ENCODE measurements at regions not wholly inside any gene's neighbourhood (a gene's known extent, or its start where the extent isn't known, plus 50 kb on each side); places are given as distances from the start of the nearest gene placed in this dataset.

DNA sequence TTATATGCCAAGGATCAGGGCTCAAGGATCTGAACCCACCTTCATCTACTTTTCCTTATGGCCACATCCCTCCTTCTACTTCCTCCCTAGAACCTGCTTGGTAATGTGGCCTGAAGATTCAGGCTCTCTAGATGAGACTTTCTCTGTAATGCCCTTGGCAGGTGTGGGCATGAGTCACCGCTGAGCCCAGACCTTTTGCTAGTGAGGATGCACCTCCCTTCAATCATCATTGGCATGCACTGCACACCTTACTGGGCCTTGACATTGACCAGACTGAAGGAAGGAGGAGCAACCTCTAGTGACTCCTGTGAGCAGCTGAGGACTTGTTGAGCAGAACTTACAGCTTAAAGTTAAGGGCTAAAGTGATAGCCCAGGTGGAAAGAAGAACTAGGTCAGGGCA lies 405.3 kb downstream of the MAFB start:
- TF ChIP-seq, protein P1, sequence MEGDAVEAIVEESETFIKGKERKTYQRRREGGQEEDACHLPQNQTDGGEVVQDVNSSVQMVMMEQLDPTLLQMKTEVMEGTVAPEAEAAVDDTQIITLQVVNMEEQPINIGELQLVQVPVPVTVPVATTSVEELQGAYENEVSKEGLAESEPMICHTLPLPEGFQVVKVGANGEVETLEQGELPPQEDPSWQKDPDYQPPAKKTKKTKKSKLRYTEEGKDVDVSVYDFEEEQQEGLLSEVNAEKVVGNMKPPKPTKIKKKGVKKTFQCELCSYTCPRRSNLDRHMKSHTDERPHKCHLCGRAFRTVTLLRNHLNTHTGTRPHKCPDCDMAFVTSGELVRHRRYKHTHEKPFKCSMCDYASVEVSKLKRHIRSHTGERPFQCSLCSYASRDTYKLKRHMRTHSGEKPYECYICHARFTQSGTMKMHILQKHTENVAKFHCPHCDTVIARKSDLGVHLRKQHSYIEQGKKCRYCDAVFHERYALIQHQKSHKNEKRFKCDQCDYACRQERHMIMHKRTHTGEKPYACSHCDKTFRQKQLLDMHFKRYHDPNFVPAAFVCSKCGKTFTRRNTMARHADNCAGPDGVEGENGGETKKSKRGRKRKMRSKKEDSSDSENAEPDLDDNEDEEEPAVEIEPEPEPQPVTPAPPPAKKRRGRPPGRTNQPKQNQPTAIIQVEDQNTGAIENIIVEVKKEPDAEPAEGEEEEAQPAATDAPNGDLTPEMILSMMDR (IDR thresholded peaks at IDR 0.05), result no peak
- peaks cover 28% of the 10 kb centered on the region for H3K4me1 Mint-ChIP-seq (ENCODE audit: low read depth)
- no peaks in the 10 kb centered on the region for H3K36me3 Mint-ChIP-seq (ENCODE audit: low read depth)
- H3K4me3 Mint-ChIP-seq (ENCODE audit: unreplicated experiment), result no peak overlapping the region
- no peak overlapping the region for H3K27ac Mint-ChIP-seq (ENCODE audit: unreplicated experiment)
- no peaks in the 10 kb centered on the region for H3K9me3 Mint-ChIP-seq (ENCODE audit: low read depth)
- no peak for DNase-seq (ENCODE audit: low spot score)
- peaks cover 12% of the 10 kb centered on the region for H3K27me3 Mint-ChIP-seq (ENCODE audit: low read depth)

DNA sequence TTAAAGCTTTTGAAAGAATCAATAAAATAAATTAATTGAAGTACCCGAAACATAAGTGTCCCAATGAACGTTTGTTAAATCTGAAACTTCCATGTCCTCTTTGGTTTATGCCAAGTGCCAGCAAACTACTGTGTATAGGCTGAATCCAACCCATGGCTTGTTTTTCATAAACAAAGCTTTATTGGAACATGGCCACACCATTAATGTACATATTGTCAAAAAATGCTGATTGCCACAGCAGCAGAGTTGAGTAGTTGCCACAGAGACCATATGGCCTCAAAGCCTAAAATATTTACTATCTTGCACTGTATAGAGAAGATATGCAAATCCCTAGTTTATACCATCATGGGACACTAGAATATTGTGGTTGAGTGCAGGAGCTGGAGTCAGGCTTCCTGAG lies 406.1 kb downstream of the MAFB start:
- Mint-ChIP-seq H3K9me3 (ENCODE audit: low read depth) (no peaks in the 10 kb centered on the region), H3K36me3 (ENCODE audit: low read depth) (no peaks in the 10 kb centered on the region), H3K27ac (ENCODE audit: unreplicated experiment) (no peak overlapping the region), H3K27me3 (ENCODE audit: low read depth) (peaks cover 12% of the 10 kb centered on the region), H3K4me3 (ENCODE audit: unreplicated experiment) (no peak overlapping the region), H3K4me1 (ENCODE audit: low read depth) (peaks cover 28% of the 10 kb centered on the region)
- TF ChIP-seq, protein P1 (IDR thresholded peaks at IDR 0.05), result no peak
- DNase-seq (ENCODE audit: low spot score), result no peak

DNA sequence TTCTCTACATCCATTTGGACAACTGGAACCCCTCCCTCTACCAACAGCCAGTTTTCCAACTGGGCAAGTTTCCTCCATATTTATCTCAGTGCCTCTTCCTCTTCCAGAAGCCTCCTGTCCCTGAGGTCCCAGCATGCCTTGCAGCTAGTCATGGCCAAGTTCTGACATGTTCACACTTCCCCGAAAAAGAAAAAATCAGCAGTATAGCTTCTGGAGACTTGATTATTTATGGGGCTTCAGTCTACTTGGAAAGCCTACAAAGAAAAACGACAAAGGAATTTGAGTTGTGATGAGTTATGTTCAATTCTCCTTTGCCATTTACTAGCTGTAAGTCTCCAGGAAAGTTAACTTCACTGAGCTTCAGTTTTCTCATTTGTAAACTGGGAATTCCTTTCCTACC lies 406.5 kb downstream of the MAFB start:
- Mint-ChIP-seq H3K4me3 (ENCODE audit: unreplicated experiment) (no peak overlapping the region), H3K4me1 (ENCODE audit: low read depth) (peaks cover 26% of the 10 kb centered on the region), H3K36me3 (ENCODE audit: low read depth) (no peaks in the 10 kb centered on the region), H3K27me3 (ENCODE audit: low read depth) (peaks cover 12% of the 10 kb centered on the region), H3K9me3 (ENCODE audit: low read depth) (no peaks in the 10 kb centered on the region), H3K27ac (ENCODE audit: unreplicated experiment) (no peak overlapping the region)
- no peak for DNase-seq (ENCODE audit: low spot score)
- TF ChIP-seq, protein P1 (IDR thresholded peaks at IDR 0.05), result no peak

DNA sequence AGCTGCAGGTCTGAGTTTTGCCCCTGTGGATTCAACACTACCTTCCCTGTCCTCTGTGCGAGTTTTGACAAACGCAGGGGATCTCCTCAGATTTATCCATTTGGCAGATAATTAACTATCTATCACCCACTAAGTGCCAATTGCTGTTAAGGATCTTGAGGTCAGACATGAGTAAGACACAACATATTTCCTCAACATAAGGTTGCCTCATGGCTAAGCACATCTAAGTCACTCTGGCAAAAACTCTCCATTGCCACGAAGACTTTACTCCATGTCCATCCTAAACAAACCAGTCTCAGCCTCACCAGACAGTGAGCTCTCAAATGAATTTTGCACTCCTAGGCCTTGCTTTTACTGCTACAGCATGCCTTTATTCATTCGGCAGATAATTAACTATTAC lies 408.4 kb downstream of the MAFB start:
- Mint-ChIP-seq H3K36me3 (ENCODE audit: low read depth) (no peaks in the 10 kb centered on the region), H3K9me3 (ENCODE audit: low read depth) (no peaks in the 10 kb centered on the region), H3K27ac (ENCODE audit: unreplicated experiment) (no peak overlapping the region), H3K4me1 (ENCODE audit: low read depth) (peaks cover 14% of the 10 kb centered on the region), H3K4me3 (ENCODE audit: unreplicated experiment) (no peak overlapping the region), H3K27me3 (ENCODE audit: low read depth) (peaks cover 10% of the 10 kb centered on the region)
- TF ChIP-seq, protein P1 (IDR thresholded peaks at IDR 0.05), result no peak
- no peak for DNase-seq (ENCODE audit: low spot score)

DNA sequence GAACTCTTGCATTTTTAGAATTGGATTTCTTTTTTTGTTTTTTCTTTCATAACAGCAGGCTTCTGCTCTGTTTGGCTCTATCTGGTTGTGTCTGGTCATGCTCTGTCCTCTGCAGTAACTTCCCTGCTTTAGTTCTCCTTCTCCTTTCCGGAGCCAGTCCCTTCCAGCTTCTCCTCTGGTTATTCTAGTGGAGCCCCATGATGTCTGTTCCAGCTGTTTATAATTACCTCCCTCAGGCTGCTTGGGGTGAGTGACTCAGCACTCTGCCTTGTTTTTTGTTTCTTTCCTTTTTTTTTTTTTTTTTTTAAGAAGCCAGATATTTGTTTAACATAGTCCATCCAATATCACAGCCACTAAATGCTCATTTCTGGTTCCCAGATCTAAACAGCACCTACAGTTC lies 409.6 kb downstream of the MAFB start:
- peaks cover 8% of the 10 kb centered on the region for H3K27me3 Mint-ChIP-seq (ENCODE audit: low read depth)
- peak overlapping the region; percentile 60 for H3K27ac Mint-ChIP-seq (ENCODE audit: unreplicated experiment)
- H3K4me3 Mint-ChIP-seq (ENCODE audit: unreplicated experiment), result no peak overlapping the region
- no peaks in the 10 kb centered on the region for H3K9me3 Mint-ChIP-seq (ENCODE audit: low read depth)
- TF ChIP-seq, protein P1 (IDR thresholded peaks at IDR 0.05), result no peak
- no peak for DNase-seq (ENCODE audit: low spot score)
- peaks cover 14% of the 10 kb centered on the region for H3K4me1 Mint-ChIP-seq (ENCODE audit: low read depth)
- H3K36me3 Mint-ChIP-seq (ENCODE audit: low read depth), result no peaks in the 10 kb centered on the region

Measured in chondrocyte (in vitro differentiated cells).